ENCODE measurements at regions not wholly inside any gene's neighbourhood (a gene's known extent, or its start where the extent isn't known, plus 50 kb on each side); places are given as distances from the start of the nearest gene placed in this dataset.

- H3K27ac Mint-ChIP-seq (ENCODE audit: low read depth, unreplicated experiment) = no peak overlapping the region
- intact Hi-C loops (cut with micrococcal nuclease) = no loop called here
- H3K27me3 Mint-ChIP-seq (ENCODE audit: insufficient read depth, unreplicated experiment) = peaks cover 12% of the 10 kb centered on the region
- H3K9me3 Mint-ChIP-seq (ENCODE audit: unreplicated experiment) = no peaks in the 10 kb centered on the region
- H3K36me3 Mint-ChIP-seq (ENCODE audit: insufficient read depth, unreplicated experiment) = no peaks in the 10 kb centered on the region
- CTCF ChIA-PET = interaction anchor here (0.6 kb wide), 1 partner anchor 71 kb away, joined by 3 read pairs; no protein-coding TSS in a partner anchor
- POLR2A ChIA-PET = interaction anchor here (0.6 kb wide), 1 partner anchor 97 kb away, joined by 4 read pairs; no protein-coding TSS in a partner anchor
- no TSS peak for BruUV-seq (replicated peaks)
- H3K4me3 Mint-ChIP-seq (ENCODE audit: unreplicated experiment) = no peak overlapping the region
- no peak for DNase-seq (ENCODE audit: unreplicated experiment)
- no peaks in the 10 kb centered on the region for H3K4me1 Mint-ChIP-seq (ENCODE audit: insufficient read depth, unreplicated experiment)
- no peak for TF ChIP-seq CTCF (IDR thresholded peaks at IDR 0.05; ENCODE audit: unreplicated experiment)
These were observed 798.7 kb downstream of the IPMK start for GRCh38 chr10:57468894-57469432.

- DNase-seq (ENCODE audit: unreplicated experiment) = no peak
- TF ChIP-seq CTCF (IDR thresholded peaks at IDR 0.05; ENCODE audit: unreplicated experiment) = no peak
- H3K27ac Mint-ChIP-seq (ENCODE audit: low read depth, unreplicated experiment) = no peak overlapping the region
These were observed 802.5 kb downstream of the IPMK start for GRCh38 chr10:57465155-57465554.

GRCh38 chr10:57460540-57460939 lies 807.2 kb downstream of the IPMK start:
- Mint-ChIP-seq H3K9me3 (ENCODE audit: unreplicated experiment) (no peaks in the 10 kb centered on the region), H3K36me3 (ENCODE audit: insufficient read depth, unreplicated experiment) (no peaks in the 10 kb centered on the region)
- intact Hi-C loops (cut with micrococcal nuclease) = no loop called here

More at GRCh38 chr10:57465155-57465554, 802.5 kb downstream of the IPMK start:
- BruUV-seq (replicated peaks) = no TSS peak
- Mint-ChIP-seq H3K4me3 (ENCODE audit: unreplicated experiment) (no peak overlapping the region), H3K36me3 (ENCODE audit: insufficient read depth, unreplicated experiment) (no peaks in the 10 kb centered on the region), H3K9me3 (ENCODE audit: unreplicated experiment) (no peaks in the 10 kb centered on the region), H3K4me1 (ENCODE audit: insufficient read depth, unreplicated experiment) (no peaks in the 10 kb centered on the region), H3K27me3 (ENCODE audit: insufficient read depth, unreplicated experiment) (peaks cover 21% of the 10 kb centered on the region)
- ChIA-PET POLR2A (no interaction called here), CTCF (interaction anchor here (0.6 to 0.7 kb wide), 2 partner anchors 10 to 24 kb away, joined by 3 read pairs; no protein-coding TSS in a partner anchor)
- intact Hi-C loops (cut with micrococcal nuclease) = no loop called here

GRCh38 chr10:57457972-57458512 lies 809.7 kb downstream of the IPMK start:
- no peaks in the 10 kb centered on the region for H3K4me1 Mint-ChIP-seq (ENCODE audit: insufficient read depth, unreplicated experiment)
- H3K27me3 Mint-ChIP-seq (ENCODE audit: insufficient read depth, unreplicated experiment) = peaks cover 36% of the 10 kb centered on the region
- no peaks in the 10 kb centered on the region for H3K9me3 Mint-ChIP-seq (ENCODE audit: unreplicated experiment)
- no peak for DNase-seq (ENCODE audit: unreplicated experiment)
- POLR2A ChIA-PET = interaction anchor here (1.0 kb wide), 1 partner anchor 22 kb away, joined by 3 read pairs; no protein-coding TSS in a partner anchor
- CTCF ChIA-PET = no interaction called here
- no TSS peak for BruUV-seq (replicated peaks)
- H3K27ac Mint-ChIP-seq (ENCODE audit: low read depth, unreplicated experiment) = no peak overlapping the region
- H3K36me3 Mint-ChIP-seq (ENCODE audit: insufficient read depth, unreplicated experiment) = no peaks in the 10 kb centered on the region
- TF ChIP-seq CTCF (IDR thresholded peaks at IDR 0.05; ENCODE audit: unreplicated experiment) = no peak
- intact Hi-C loops (cut with micrococcal nuclease) = no loop called here
- H3K4me3 Mint-ChIP-seq (ENCODE audit: unreplicated experiment) = no peak overlapping the region

More at GRCh38 chr10:57460540-57460939, 807.2 kb downstream of the IPMK start:
- Mint-ChIP-seq H3K4me1 (ENCODE audit: insufficient read depth, unreplicated experiment) (no peaks in the 10 kb centered on the region), H3K27me3 (ENCODE audit: insufficient read depth, unreplicated experiment) (peaks cover 32% of the 10 kb centered on the region), H3K27ac (ENCODE audit: low read depth, unreplicated experiment) (no peak overlapping the region), H3K4me3 (ENCODE audit: unreplicated experiment) (no peak overlapping the region)
- BruUV-seq (replicated peaks) = no TSS peak
- ChIA-PET CTCF (no interaction called here), POLR2A (no interaction called here)
- TF ChIP-seq CTCF (IDR thresholded peaks at IDR 0.05; ENCODE audit: unreplicated experiment) = no peak
- DNase-seq (ENCODE audit: unreplicated experiment) = no peak

All from MCF 10A (cell line).